HepG2 (cell line): ENCODE measurements at regions not wholly inside any gene's neighbourhood (a gene's known extent, or its start where the extent isn't known, plus 50 kb on each side); places are given as distances from the start of the nearest gene placed in this dataset.

Experiments used
- CSRNP1 ChIP-seq: sonication (generic); formaldehyde crosslinking; IDR thresholded peaks from 2 replicates; pipeline ENCODE4 v1.8.1; 2023; ENCODE audit warnings: mild to moderate bottlenecking, missing genetic modification reagents
- KAT2B ChIP-seq: fragments of 150-350 bp; IDR thresholded peaks from 2 replicates; pipeline ENCODE4 v1.6.1; 2014; ENCODE audit warnings: low read depth, low read length, borderline replicate concordance
- PHF21A ChIP-seq: sonication (generic); formaldehyde crosslinking; IDR thresholded peaks from 2 replicates; pipeline ENCODE4 v1.5.0; 2020; ENCODE audit warnings: mild to moderate bottlenecking, missing genetic modification reagents
- PRDM10 ChIP-seq: sonication (generic); formaldehyde crosslinking; IDR thresholded peaks from 2 replicates; pipeline ENCODE4 v1.4.0; 2020; ENCODE audit warnings: low read depth, missing genetic modification reagents
- TFE3 ChIP-seq: IDR thresholded peaks from 2 replicates; pipeline ENCODE4 v1.6.1; 2016
- ZBTB25 ChIP-seq: IDR thresholded peaks from 2 replicates; pipeline ENCODE4 v1.6.1; 2018; ENCODE audit warnings: missing genetic modification reagents
- ZFP62 ChIP-seq: sonication (generic); formaldehyde crosslinking; IDR thresholded peaks from 2 replicates; pipeline ENCODE4 v1.4.0; 2020; ENCODE audit warnings: missing genetic modification reagents
- ZNF574 ChIP-seq: sonication (generic); formaldehyde crosslinking; IDR thresholded peaks from 2 replicates; pipeline ENCODE4 v1.4.0; 2020; ENCODE audit warnings: missing genetic modification reagents
- ZNF576 ChIP-seq: sonication (generic); formaldehyde crosslinking; IDR thresholded peaks from 2 replicates; pipeline ENCODE4 v1.4.0; 2020; ENCODE audit warnings: mild to moderate bottlenecking, missing genetic modification reagents
- ZNF713 ChIP-seq: sonication (generic); formaldehyde crosslinking; IDR thresholded peaks from 2 replicates; pipeline ENCODE4 v1.4.0; 2020; ENCODE audit warnings: mild to moderate bottlenecking, missing genetic modification reagents
- ZNF75D ChIP-seq: sonication (generic); formaldehyde crosslinking; IDR thresholded peaks from 2 replicates; pipeline ENCODE4 v1.8.1; 2023; ENCODE audit warnings: missing genetic modification reagents, mild to moderate bottlenecking, borderline replicate concordance

- TF ChIP-seq ZNF574 (CRISPR knock-in tag) (no peak), CSRNP1 (no peak), ZNF713 (no peak), TFE3 (CRISPR knock-in tag) (no peak), PRDM10 (CRISPR knock-in tag) (no peak), ZFP62 (CRISPR knock-in tag) (no peak), PHF21A (CRISPR knock-in tag) (no peak), KAT2B (no peak), ZNF576 (no peak), ZNF75D (CRISPR knock-in tag) (no peak), ZBTB25 (CRISPR knock-in tag) (no peak)
Measured at GRCh38 chr1:5670590-5671350, 321.5 kb downstream of the NPHP4 start (continued).
